ENCODE measurements at regions not wholly inside any gene's neighbourhood (a gene's known extent, or its start where the extent isn't known, plus 50 kb on each side); places are given as distances from the start of the nearest gene placed in this dataset.

- no peaks in the 10 kb centered on the region for H3K36me3 Mint-ChIP-seq
- ChIA-PET CTCF (interaction anchor here (1.5 kb wide), 1 partner anchor 41 kb away, joined by 3 read pairs; no protein-coding TSS in a partner anchor), POLR2A (no interaction called here)
- peaks cover 3% of the 10 kb centered on the region; the same call in 1 of the 2 replicates for H3K27me3 Mint-ChIP-seq (ENCODE audit: low read depth)
- ATAC-seq: peak; percentile 56
- TF ChIP-seq GABPB1 (CRISPR knock-in tag; IDR thresholded peaks at IDR 0.05) (no peak), NR3C1 (CRISPR knock-in tag; conservative IDR thresholded peaks at IDR 0.05; ENCODE audit: low read depth) (no peak), CREB1 (CRISPR knock-in tag; IDR thresholded peaks at IDR 0.05) (no peak), FOXP4 (CRISPR knock-in tag; IDR thresholded peaks at IDR 0.05) (no peak), NR2C2 (CRISPR knock-in tag; IDR thresholded peaks at IDR 0.05) (no peak), ESRRA (CRISPR knock-in tag; IDR thresholded peaks at IDR 0.05; ENCODE audit: borderline replicate concordance) (no peak), TP53 (CRISPR knock-in tag; IDR thresholded peaks at IDR 0.05) (no peak)
- TF ChIP-seq, protein P1, sequence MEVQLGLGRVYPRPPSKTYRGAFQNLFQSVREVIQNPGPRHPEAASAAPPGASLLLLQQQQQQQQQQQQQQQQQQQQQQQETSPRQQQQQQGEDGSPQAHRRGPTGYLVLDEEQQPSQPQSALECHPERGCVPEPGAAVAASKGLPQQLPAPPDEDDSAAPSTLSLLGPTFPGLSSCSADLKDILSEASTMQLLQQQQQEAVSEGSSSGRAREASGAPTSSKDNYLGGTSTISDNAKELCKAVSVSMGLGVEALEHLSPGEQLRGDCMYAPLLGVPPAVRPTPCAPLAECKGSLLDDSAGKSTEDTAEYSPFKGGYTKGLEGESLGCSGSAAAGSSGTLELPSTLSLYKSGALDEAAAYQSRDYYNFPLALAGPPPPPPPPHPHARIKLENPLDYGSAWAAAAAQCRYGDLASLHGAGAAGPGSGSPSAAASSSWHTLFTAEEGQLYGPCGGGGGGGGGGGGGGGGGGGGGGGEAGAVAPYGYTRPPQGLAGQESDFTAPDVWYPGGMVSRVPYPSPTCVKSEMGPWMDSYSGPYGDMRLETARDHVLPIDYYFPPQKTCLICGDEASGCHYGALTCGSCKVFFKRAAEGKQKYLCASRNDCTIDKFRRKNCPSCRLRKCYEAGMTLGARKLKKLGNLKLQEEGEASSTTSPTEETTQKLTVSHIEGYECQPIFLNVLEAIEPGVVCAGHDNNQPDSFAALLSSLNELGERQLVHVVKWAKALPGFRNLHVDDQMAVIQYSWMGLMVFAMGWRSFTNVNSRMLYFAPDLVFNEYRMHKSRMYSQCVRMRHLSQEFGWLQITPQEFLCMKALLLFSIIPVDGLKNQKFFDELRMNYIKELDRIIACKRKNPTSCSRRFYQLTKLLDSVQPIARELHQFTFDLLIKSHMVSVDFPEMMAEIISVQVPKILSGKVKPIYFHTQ (CRISPR knock-in tag; IDR thresholded peaks at IDR 0.05): no peak
- H3K9me3 Mint-ChIP-seq: no peaks in the 10 kb centered on the region
- H3K27ac Mint-ChIP-seq: no peak overlapping the region
- H3K4me3 Mint-ChIP-seq: no peak overlapping the region
- peaks cover 21% of the 10 kb centered on the region for H3K4me1 Mint-ChIP-seq
- no peak for DNase-seq (ENCODE audit: low spot score)
These were observed 91.4 kb upstream of the RAI14 start for GRCh38 chr5:34564710-34565235.

DNA sequence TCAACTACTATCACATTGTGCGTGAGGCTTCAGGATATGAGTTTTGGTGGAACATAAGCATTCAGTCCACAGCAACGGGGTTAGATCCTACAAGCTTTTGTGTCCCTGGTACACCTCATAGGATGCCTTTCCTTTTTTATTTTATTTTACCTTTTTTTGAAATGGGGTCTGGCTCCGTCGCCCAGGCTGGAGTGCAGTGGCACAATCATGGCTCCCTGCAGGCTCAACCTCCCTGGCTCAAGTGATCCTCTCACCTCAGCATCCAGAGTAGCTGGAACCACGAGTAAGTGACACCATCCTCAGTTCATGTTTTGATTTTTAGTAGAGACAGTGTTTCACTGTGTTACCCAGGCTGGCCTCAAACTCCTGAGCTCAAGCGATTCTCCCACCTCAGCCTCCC, 86.0 kb upstream of the RAI14 start:
- Mint-ChIP-seq H3K9me3 (no peaks in the 10 kb centered on the region), H3K36me3 (no peaks in the 10 kb centered on the region), H3K4me1 (peaks cover 4% of the 10 kb centered on the region; the same call in 1 of the 2 replicates), H3K27me3 (ENCODE audit: low read depth) (peaks cover 3% of the 10 kb centered on the region), H3K4me3 (no peak overlapping the region), H3K27ac (no peak overlapping the region)
- DNase-seq (ENCODE audit: low spot score) (no peak), ATAC-seq (no peak)
- TF ChIP-seq ZNF416 (CRISPR knock-in tag; IDR thresholded peaks at IDR 0.05) (no peak), MYBL2 (CRISPR knock-in tag; IDR thresholded peaks at IDR 0.05) (no peak), TP53 (CRISPR knock-in tag; IDR thresholded peaks at IDR 0.05) (no peak), IRF1 (CRISPR knock-in tag; IDR thresholded peaks at IDR 0.05) (no peak), TEAD1 (CRISPR knock-in tag; IDR thresholded peaks at IDR 0.05) (no peak), OVOL2 (CRISPR knock-in tag; IDR thresholded peaks at IDR 0.05; ENCODE audit: borderline replicate concordance) (no peak), ATF6 (CRISPR knock-in tag; IDR thresholded peaks at IDR 0.05) (no peak), NR2C2 (CRISPR knock-in tag; IDR thresholded peaks at IDR 0.05) (no peak), CDX4 (CRISPR knock-in tag; IDR thresholded peaks at IDR 0.05; ENCODE audit: borderline replicate concordance) (no peak), ZNF671 (CRISPR knock-in tag; IDR thresholded peaks at IDR 0.05) (no peak), NFE2L1 (CRISPR knock-in tag; IDR thresholded peaks at IDR 0.05) (no peak), STAT6 (CRISPR knock-in tag; conservative IDR thresholded peaks at IDR 0.05; ENCODE audit: low read depth) (no peak), CREM (CRISPR knock-in tag; IDR thresholded peaks at IDR 0.05) (no peak), ZBTB43 (CRISPR knock-in tag; IDR thresholded peaks at IDR 0.05) (no peak), CBFB (CRISPR knock-in tag; IDR thresholded peaks at IDR 0.05; ENCODE audit: low read depth) (no peak)
- TF ChIP-seq, protein P2, sequence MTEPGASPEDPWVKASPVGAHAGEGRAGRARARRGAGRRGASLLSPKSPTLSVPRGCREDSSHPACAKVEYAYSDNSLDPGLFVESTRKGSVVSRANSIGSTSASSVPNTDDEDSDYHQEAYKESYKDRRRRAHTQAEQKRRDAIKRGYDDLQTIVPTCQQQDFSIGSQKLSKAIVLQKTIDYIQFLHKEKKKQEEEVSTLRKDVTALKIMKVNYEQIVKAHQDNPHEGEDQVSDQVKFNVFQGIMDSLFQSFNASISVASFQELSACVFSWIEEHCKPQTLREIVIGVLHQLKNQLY (CRISPR knock-in tag; IDR thresholded peaks at IDR 0.05): no peak
- CTCF ChIA-PET: no interaction called here
- POLR2A ChIA-PET: no interaction called here
